ENCODE measurements at regions not wholly inside any gene's neighbourhood (a gene's known extent, or its start where the extent isn't known, plus 50 kb on each side); places are given as distances from the start of the nearest gene placed in this dataset.

- no peak for TF ChIP-seq CTCF (IDR thresholded peaks at IDR 0.05)
- TF ChIP-seq POLR2A (IDR thresholded peaks at IDR 0.05) = no peak
Observed at GRCh38 chr20:11212272-11212671, 538.5 kb upstream of the JAG1 start.

Data from lower leg skin (tissue), 3 donors.